ENCODE measurements at regions not wholly inside any gene's neighbourhood (a gene's known extent, or its start where the extent isn't known, plus 50 kb on each side); places are given as distances from the start of the nearest gene placed in this dataset.
A peak's percentile ranks its signal among the peaks of the same experiment; 100 is the strongest.

- no peaks in the 10 kb centered on the region for H3K36me3 Mint-ChIP-seq (ENCODE audit: low read depth)
- ATAC-seq: no peak
- no peak overlapping the region for H3K4me3 Mint-ChIP-seq
- no peak overlapping the region for H3K27ac Mint-ChIP-seq
- DNase-seq: no peak
- H3K4me1 Mint-ChIP-seq: no peaks in the 10 kb centered on the region
- H3K27me3 Mint-ChIP-seq: no peaks in the 10 kb centered on the region
- no peaks in the 10 kb centered on the region for H3K9me3 Mint-ChIP-seq
These were observed 84.2 kb upstream of the ZNF280D start for GRCh38 chr15:56817321-56818080.

GRCh38 chr15:56816781-56817180 lies 83.5 kb upstream of the ZNF280D start:
- Mint-ChIP-seq H3K27ac (no peak overlapping the region), H3K9me3 (no peaks in the 10 kb centered on the region), H3K4me1 (no peaks in the 10 kb centered on the region), H3K27me3 (no peaks in the 10 kb centered on the region), H3K36me3 (ENCODE audit: low read depth) (no peaks in the 10 kb centered on the region), H3K4me3 (no peak overlapping the region)
- ATAC-seq: no peak
- DNase-seq: no peak

GRCh38 chr15:56815247-56815646 lies 81.9 kb upstream of the ZNF280D start:
- no peaks in the 10 kb centered on the region for H3K27me3 Mint-ChIP-seq

GRCh38 chr15:56814429-56814828 lies 81.1 kb upstream of the ZNF280D start:
- H3K4me1 Mint-ChIP-seq: no peaks in the 10 kb centered on the region
- no peak overlapping the region for H3K4me3 Mint-ChIP-seq
- DNase-seq (no peak), ATAC-seq (no peak)
- no peaks in the 10 kb centered on the region for H3K36me3 Mint-ChIP-seq (ENCODE audit: low read depth)
- H3K27ac Mint-ChIP-seq: no peak overlapping the region
- no peaks in the 10 kb centered on the region for H3K27me3 Mint-ChIP-seq
- peaks cover 6% of the 10 kb centered on the region for H3K9me3 Mint-ChIP-seq

More at GRCh38 chr15:56815247-56815646, 81.9 kb upstream of the ZNF280D start:
- no peaks in the 10 kb centered on the region for H3K4me1 Mint-ChIP-seq
- H3K4me3 Mint-ChIP-seq: no peak overlapping the region
- peaks cover 6% of the 10 kb centered on the region for H3K9me3 Mint-ChIP-seq
- no peaks in the 10 kb centered on the region for H3K36me3 Mint-ChIP-seq (ENCODE audit: low read depth)
- no peak overlapping the region for H3K27ac Mint-ChIP-seq
- DNase-seq (no peak), ATAC-seq (no peak)

- no peaks in the 10 kb centered on the region for H3K36me3 Mint-ChIP-seq (ENCODE audit: low read depth)
- H3K27me3 Mint-ChIP-seq: no peaks in the 10 kb centered on the region
- no peak overlapping the region for H3K4me3 Mint-ChIP-seq
- no peak for ATAC-seq
- no peak overlapping the region for H3K27ac Mint-ChIP-seq
- H3K9me3 Mint-ChIP-seq: peaks cover 11% of the 10 kb centered on the region
- no peaks in the 10 kb centered on the region for H3K4me1 Mint-ChIP-seq
- no peak for DNase-seq
These were observed 80.7 kb upstream of the ZNF280D start for GRCh38 chr15:56813995-56814394.

- H3K27ac Mint-ChIP-seq: no peak overlapping the region
- DNase-seq (no peak), ATAC-seq (no peak)
- H3K36me3 Mint-ChIP-seq (ENCODE audit: low read depth): peaks cover 4% of the 10 kb centered on the region
- peaks cover 21% of the 10 kb centered on the region for H3K9me3 Mint-ChIP-seq
- no peak overlapping the region for H3K4me3 Mint-ChIP-seq
- H3K4me1 Mint-ChIP-seq: no peaks in the 10 kb centered on the region
- H3K27me3 Mint-ChIP-seq: no peaks in the 10 kb centered on the region
These were observed 79.7 kb upstream of the ZNF280D start for GRCh38 chr15:56812961-56813360.

DNA sequence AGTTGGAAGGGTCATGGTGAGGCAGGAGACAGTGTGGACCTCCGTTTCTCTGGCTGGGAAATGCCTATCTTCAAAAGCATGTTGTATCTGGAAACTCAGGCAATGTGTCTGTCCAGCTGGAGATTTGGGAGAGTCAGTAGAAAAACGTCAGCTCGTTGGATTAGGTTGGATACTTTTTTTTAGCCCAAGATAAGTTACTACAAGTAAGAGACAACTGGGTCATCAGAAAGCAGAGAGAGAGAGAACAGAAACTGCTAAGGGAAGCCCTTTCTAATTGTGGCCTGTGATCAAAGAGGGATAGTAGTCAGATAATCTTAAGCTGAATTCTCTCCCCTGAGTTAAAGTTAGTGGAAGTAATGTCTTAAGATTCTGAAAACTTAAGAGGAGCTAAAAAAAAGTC lies 78.9 kb upstream of the ZNF280D start:
- DNase-seq: no peak
- Mint-ChIP-seq H3K27ac (no peak overlapping the region), H3K4me1 (no peaks in the 10 kb centered on the region), H3K27me3 (no peaks in the 10 kb centered on the region), H3K4me3 (no peak overlapping the region), H3K36me3 (ENCODE audit: low read depth) (peaks cover 8% of the 10 kb centered on the region), H3K9me3 (peaks cover 25% of the 10 kb centered on the region)
- ATAC-seq: no peak

DNA sequence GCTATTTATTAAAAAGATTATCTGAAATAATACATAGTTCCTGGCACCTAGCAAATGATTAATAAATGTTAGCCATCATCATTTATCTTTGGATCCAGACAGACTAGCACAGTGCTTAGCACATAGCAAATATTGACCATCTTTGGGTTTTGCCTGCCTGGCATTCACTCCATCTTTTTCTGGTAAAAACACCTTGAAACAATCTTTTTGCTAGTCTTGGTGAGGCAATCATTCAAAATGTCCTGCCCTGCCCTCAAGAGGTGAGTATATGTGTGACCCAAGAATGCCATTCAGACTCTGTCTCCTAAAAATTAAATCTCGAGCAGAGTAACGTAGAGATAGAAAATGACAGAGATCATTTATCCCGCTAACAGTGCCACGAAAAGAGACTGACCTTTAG lies 78.3 kb upstream of the ZNF280D start:
- Mint-ChIP-seq H3K27me3 (no peaks in the 10 kb centered on the region), H3K4me1 (no peaks in the 10 kb centered on the region), H3K4me3 (no peak overlapping the region), H3K36me3 (ENCODE audit: low read depth) (peaks cover 11% of the 10 kb centered on the region), H3K27ac (no peak overlapping the region), H3K9me3 (peaks cover 25% of the 10 kb centered on the region)
- no peak for DNase-seq
- ATAC-seq: no peak

DNA sequence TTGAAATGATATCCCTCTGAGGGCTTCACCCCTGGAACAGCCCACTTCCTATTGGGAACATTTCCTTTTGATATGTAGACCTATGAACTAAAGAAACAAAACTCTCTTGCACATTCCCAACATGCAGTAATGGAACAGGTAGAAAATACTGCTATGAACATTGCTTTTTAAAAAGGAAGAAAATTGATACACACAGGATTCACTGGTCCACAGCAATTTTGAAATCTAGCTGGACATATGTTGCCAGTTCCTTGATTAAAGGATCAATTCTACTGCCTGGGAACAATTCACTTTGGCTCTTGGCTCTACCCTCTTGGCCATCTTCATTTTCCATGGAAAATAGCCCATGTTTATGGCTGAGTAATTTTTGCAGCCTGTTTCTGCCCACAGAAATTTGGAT lies 74.9 kb upstream of the ZNF280D start:
- Mint-ChIP-seq H3K27me3 (no peaks in the 10 kb centered on the region), H3K27ac (no peak overlapping the region), H3K4me1 (peaks cover 8% of the 10 kb centered on the region), H3K9me3 (peaks cover 25% of the 10 kb centered on the region), H3K4me3 (no peak overlapping the region), H3K36me3 (ENCODE audit: low read depth) (peaks cover 11% of the 10 kb centered on the region)
- DNase-seq: no peak
- ATAC-seq: no peak

GRCh38 chr15:56806148-56806536 lies 72.8 kb upstream of the ZNF280D start:
- Mint-ChIP-seq H3K4me1 (peaks cover 8% of the 10 kb centered on the region), H3K27me3 (no peaks in the 10 kb centered on the region), H3K36me3 (ENCODE audit: low read depth) (peaks cover 11% of the 10 kb centered on the region), H3K27ac (no peak overlapping the region), H3K9me3 (peaks cover 25% of the 10 kb centered on the region), H3K4me3 (no peak overlapping the region)
- DNase-seq (no peak), ATAC-seq (no peak)

DNA sequence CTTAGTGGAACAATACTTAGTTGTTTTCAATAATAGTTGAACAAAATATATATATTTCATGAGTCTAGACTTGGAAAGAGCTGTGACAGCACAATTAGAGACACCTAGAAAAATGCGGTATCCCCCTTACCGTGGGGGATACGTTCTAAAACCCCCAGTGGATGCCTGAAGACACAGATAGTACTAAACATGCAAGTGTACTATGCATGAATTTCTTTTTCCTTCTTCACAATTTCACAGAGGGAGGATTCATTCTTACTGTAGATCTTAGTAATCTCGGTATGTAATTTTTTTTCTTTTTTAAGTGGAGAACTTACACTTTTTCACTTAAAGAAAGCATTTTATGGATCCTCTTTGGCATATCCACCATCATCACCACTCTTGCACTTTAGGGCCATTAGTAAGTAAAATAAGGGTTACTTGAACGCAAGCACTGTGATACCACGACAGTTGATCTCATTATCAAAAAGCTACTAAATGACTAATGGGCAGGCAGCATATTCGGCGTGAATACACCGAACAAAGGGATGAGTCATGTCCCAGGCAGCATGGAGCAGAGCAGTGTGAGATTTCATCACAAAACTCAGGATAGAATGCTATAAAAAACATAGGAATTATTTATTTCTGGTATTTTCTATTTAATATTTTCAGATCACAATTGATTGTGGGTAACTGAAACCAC lies 72.3 kb upstream of the ZNF280D start:
- Mint-ChIP-seq H3K27ac (no peak overlapping the region), H3K4me3 (no peak overlapping the region), H3K9me3 (peaks cover 19% of the 10 kb centered on the region), H3K4me1 (peaks cover 8% of the 10 kb centered on the region), H3K36me3 (ENCODE audit: low read depth) (peaks cover 11% of the 10 kb centered on the region), H3K27me3 (no peaks in the 10 kb centered on the region)
- ATAC-seq (peak; percentile 85), DNase-seq (peak; percentile 14)

DNA sequence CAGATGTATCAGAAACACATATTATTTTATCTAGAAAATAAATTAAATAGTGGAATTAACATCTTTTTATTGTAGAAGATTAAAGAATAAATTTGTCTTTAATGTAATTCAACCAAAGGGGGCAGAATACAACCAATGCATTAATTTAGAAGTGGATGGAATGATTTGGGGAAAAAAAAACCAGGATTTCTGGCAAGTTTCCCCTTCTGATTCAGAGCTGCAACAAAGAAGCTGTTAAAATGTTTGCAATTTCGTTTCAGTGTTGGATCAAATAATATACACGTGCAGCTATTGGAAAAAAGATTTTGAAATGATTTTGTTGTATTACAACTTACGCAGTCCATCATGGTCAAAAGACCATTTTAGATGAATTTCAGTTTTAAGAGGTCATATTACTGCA lies 71.6 kb upstream of the ZNF280D start:
- H3K4me3 Mint-ChIP-seq: no peak overlapping the region
- peaks cover 19% of the 10 kb centered on the region for H3K9me3 Mint-ChIP-seq
- H3K27ac Mint-ChIP-seq: no peak overlapping the region
- DNase-seq: no peak
- H3K36me3 Mint-ChIP-seq (ENCODE audit: low read depth): peaks cover 11% of the 10 kb centered on the region
- H3K27me3 Mint-ChIP-seq: no peaks in the 10 kb centered on the region
- ATAC-seq: no peak
- H3K4me1 Mint-ChIP-seq: peaks cover 8% of the 10 kb centered on the region

DNA sequence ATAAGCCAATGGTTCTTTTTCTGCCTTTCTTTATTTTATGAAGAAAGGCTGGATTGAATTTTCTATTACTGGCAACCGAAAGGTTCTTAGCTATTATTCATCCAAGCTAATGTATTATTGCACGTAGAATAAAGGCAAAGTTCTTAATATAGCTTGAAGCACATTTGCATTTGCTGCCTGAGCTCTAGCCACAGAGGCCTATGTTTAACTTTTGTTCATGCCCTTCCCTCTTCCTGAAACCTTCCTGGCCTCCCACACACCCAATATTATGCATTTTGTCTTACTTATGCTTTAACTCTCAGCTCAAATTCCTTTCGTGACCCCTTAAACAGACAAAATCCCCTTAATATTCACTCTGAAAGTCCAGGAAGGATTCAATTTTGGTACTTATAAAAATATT lies 71.0 kb upstream of the ZNF280D start:
- Mint-ChIP-seq H3K4me1 (peaks cover 8% of the 10 kb centered on the region), H3K4me3 (no peak overlapping the region), H3K27me3 (no peaks in the 10 kb centered on the region), H3K27ac (no peak overlapping the region), H3K9me3 (peaks cover 17% of the 10 kb centered on the region), H3K36me3 (ENCODE audit: low read depth) (peaks cover 11% of the 10 kb centered on the region)
- DNase-seq (no peak), ATAC-seq (no peak)

- H3K27me3 Mint-ChIP-seq: no peaks in the 10 kb centered on the region
These were observed 68.9 kb upstream of the ZNF280D start for GRCh38 chr15:56802161-56802560.

DNA sequence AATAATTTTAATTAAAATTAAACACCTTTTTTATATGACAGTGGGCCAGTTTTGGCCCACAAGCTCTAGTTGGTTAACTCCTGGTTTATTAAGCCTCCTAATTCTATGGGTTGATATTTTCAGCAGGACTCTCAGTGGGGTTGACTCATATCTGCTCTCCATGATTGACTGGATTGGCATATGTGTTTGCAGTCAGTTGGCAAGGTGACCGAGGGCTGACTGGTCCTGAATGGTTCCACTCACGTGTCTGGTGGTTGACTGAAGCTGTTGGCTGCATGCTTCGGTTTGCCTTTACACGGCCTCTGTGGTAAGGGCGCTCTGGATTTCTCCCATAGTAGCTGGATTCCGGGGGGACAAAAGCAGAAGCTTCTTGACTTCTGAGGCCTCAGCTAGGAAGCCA lies 65.3 kb upstream of the ZNF280D start:
- DNase-seq (peak; percentile 15), ATAC-seq (peak; percentile 81)
- Mint-ChIP-seq H3K9me3 (no peaks in the 10 kb centered on the region), H3K36me3 (ENCODE audit: low read depth) (no peaks in the 10 kb centered on the region), H3K4me1 (peaks cover 2% of the 10 kb centered on the region), H3K27ac (no peak overlapping the region), H3K4me3 (no peak overlapping the region), H3K27me3 (no peaks in the 10 kb centered on the region)

More at GRCh38 chr15:56802161-56802560, 68.9 kb upstream of the ZNF280D start:
- DNase-seq: no peak
- Mint-ChIP-seq H3K36me3 (ENCODE audit: low read depth) (peaks cover 3% of the 10 kb centered on the region), H3K4me3 (no peak overlapping the region), H3K9me3 (no peaks in the 10 kb centered on the region), H3K27ac (no peak overlapping the region), H3K4me1 (peaks cover 10% of the 10 kb centered on the region)
- no peak for ATAC-seq

All from activated naive CD8-positive, alpha-beta T cell treated with anti-CD3 and anti-CD28 coated beads, Interleukin-2, amount 50 U/mL, for 24 hours (primary cell).